ENCODE measurements at regions not wholly inside any gene's neighbourhood (a gene's known extent, or its start where the extent isn't known, plus 50 kb on each side); places are given as distances from the start of the nearest gene placed in this dataset.

- H4K20me1 ChIP-seq (ENCODE audit: insufficient read depth, low read length) = no peaks in the 10 kb centered on the region
- CTCF ChIA-PET (ENCODE audit: low intra/inter-chr PET ratio, low total read pairs) = interaction anchor here (0.9 to 9.0 kb wide), 4 partner anchors 10 to 358 kb away, joined by 3 to 231 read pairs (median 12); no protein-coding TSS in a partner anchor
- in situ Hi-C loops (cut with HindIII; ENCODE audit: extremely low pct_ligation_motif_present, low pct_unique_long_range_greater_than_20kb) = loop anchor here (10.0 to 25.0 kb wide), 2 partner anchors 653 to 871 kb away; no protein-coding TSS in a partner anchor
- POLR2A ChIA-PET = no interaction called here
- H3K36me3 ChIP-seq (replicated peaks in 1 of 2; ENCODE audit: control insufficient read depth in 1 of 2, insufficient read depth in 2 of 2, low read length in 2 of 2) = no peaks in the 10 kb centered on the region
- no peak overlapping the region for H3K4me2 ChIP-seq (ENCODE audit: low read depth, low read length)
- peak; percentile 92 for ATAC-seq
- peak; percentile 71 for DNase-seq (ENCODE audit: low spot score)
- H3K9ac ChIP-seq (ENCODE audit: insufficient read depth, low read depth, low read length) = no peak overlapping the region
- 11% methylated on average over 19 of the region's 19 CpGs for WGBS (ENCODE audit: low lambda C conversion rate)
- no TSS peak for BruUV-seq (replicated peaks)
- no peaks in the 10 kb centered on the region for H3K4me1 ChIP-seq (ENCODE audit: insufficient read depth, low read length)
- intact Hi-C loops (cut with micrococcal nuclease; ENCODE audit: unreplicated experiment) = loop anchor here (1.0 to 5.0 kb wide), 3 partner anchors 253 to 638 kb away; no protein-coding TSS in a partner anchor
- H3K27ac ChIP-seq (ENCODE audit: extremely low read length, insufficient read depth, low read length) = no peak overlapping the region
- H3K9me3 ChIP-seq (ENCODE audit: low read length) = no peaks in the 10 kb centered on the region
- H3K79me2 ChIP-seq (ENCODE audit: insufficient read depth, low read length) = no peaks in the 10 kb centered on the region
- H3K4me3 ChIP-seq (replicated peaks in 1 of 3; ENCODE audit: insufficient read depth in 1 of 3, low read depth in 2 of 3, low read length in 3 of 3) = no peak overlapping the region
- peaks cover 4 to 20% of the 10 kb centered on the region in 2 experiments; a peak in 3 of 5 replicates for H3K27me3 ChIP-seq (ENCODE audit: control insufficient read depth in 1 of 2, insufficient read depth in 2 of 2, low read length in 2 of 2)
- H2AFZ ChIP-seq (ENCODE audit: low read length) = no peak overlapping the region
- FAIRE-seq = peak; percentile 88
- no peak for TF ChIP-seq FUBP1 (CRISPR knock-in tag; IDR thresholded peaks at IDR 0.05; ENCODE audit: borderline replicate concordance)
- 0 out of 2 replicates have a peak, but pooled peaks have one; percentile 25 for TF ChIP-seq USF2 (IDR thresholded peaks at IDR 0.05; ENCODE audit: low read depth, low read length)
- no peak for TF ChIP-seq USF2 (CRISPR knock-in tag; IDR thresholded peaks at IDR 0.05; ENCODE audit: borderline replicate concordance)
- TF ChIP-seq ZNF331 (CRISPR knock-in tag; IDR thresholded peaks at IDR 0.05) = 0 out of 2 replicates have a peak, but pooled peaks have one; percentile 25
- no peak for TF ChIP-seq TFDP2 (CRISPR knock-in tag; IDR thresholded peaks at IDR 0.05)
- peak; percentile 54 for TF ChIP-seq ZNF883 (CRISPR knock-in tag; IDR thresholded peaks at IDR 0.05; ENCODE audit: not compliant biosample characterization)
- TF ChIP-seq ZFX (CRISPR knock-in tag; IDR thresholded peaks at IDR 0.05; ENCODE audit: low read depth) = no peak
- TF ChIP-seq SMYD3 (CRISPR knock-in tag; IDR thresholded peaks at IDR 0.05) = no peak
- TF ChIP-seq ARID5B (CRISPR knock-in tag; IDR thresholded peaks at IDR 0.05) = peak; percentile 24; the same call in 1 of the 2 replicates
- no peak for TF ChIP-seq MXI1 (IDR thresholded peaks at IDR 0.05; ENCODE audit: borderline replicate concordance, low read depth, low read length)
- no peak for TF ChIP-seq HOMEZ (CRISPR knock-in tag; IDR thresholded peaks at IDR 0.05; ENCODE audit: low read depth)
Observed at GRCh38 chr20:22333885-22334545, 250.4 kb downstream of the FOXA2 start.

Measured in HepG2 (cell line).